ENCODE measurements at regions not wholly inside any gene's neighbourhood (a gene's known extent, or its start where the extent isn't known, plus 50 kb on each side); places are given as distances from the start of the nearest gene placed in this dataset.

DNA sequence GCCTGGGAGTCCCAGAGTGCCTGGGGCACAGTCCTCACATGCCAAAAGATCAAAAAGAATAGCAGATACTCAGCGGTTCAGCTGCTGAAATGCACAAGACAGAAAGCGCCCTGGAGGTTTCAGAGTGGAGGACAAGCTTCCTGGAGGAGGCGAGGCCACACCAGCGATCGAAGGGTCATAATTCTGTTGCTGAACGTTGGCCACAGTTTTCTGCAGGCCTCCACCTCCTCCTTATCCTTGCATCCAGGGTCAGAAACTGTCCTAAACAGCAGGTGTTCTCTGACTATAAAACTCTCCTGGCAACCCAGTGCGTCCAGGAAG, 220.3 kb upstream of the LINGO1 start:
- Histone ChIP-seq H3K4me1 (ENCODE audit: insufficient read depth, low read length) (no peaks in the 10 kb centered on the region), H3K4me3 (replicated peaks in 1 of 3; ENCODE audit: insufficient read depth in 1 of 3, low read depth in 2 of 3, low read length in 3 of 3) (no peak overlapping the region), H3K36me3 (replicated peaks in 1 of 2; ENCODE audit: control insufficient read depth in 1 of 2, insufficient read depth in 2 of 2, low read length in 2 of 2) (no peaks in the 10 kb centered on the region), H3K79me2 (ENCODE audit: insufficient read depth, low read length) (no peaks in the 10 kb centered on the region), H3K9ac (ENCODE audit: insufficient read depth, low read depth, low read length) (no peak overlapping the region), H3K9me3 (ENCODE audit: low read length) (no peaks in the 10 kb centered on the region), H3K27ac (ENCODE audit: extremely low read length, insufficient read depth, low read length) (no peak overlapping the region), H4K20me1 (ENCODE audit: insufficient read depth, low read length) (no peaks in the 10 kb centered on the region), H2AFZ (ENCODE audit: low read length) (no peak overlapping the region), H3K4me2 (ENCODE audit: low read depth, low read length) (no peak overlapping the region), H3K27me3 (ENCODE audit: control insufficient read depth in 1 of 2, insufficient read depth in 2 of 2, low read length in 2 of 2) (peaks cover 0 to 31% of the 10 kb centered on the region in 2 experiments; a peak in 2 of 5 replicates)
- in situ Hi-C loops (cut with HindIII; ENCODE audit: extremely low pct_ligation_motif_present, low pct_unique_long_range_greater_than_20kb) (no loop called here), intact Hi-C loops (cut with micrococcal nuclease; ENCODE audit: unreplicated experiment) (no loop called here)
- CTCF ChIA-PET (ENCODE audit: low intra/inter-chr PET ratio, low total read pairs), result no interaction called here
- FAIRE-seq (no peak), DNase-seq (ENCODE audit: low spot score) (no peak), ATAC-seq (no peak)
- BruUV-seq (replicated peaks), result no TSS peak
- POLR2A ChIA-PET, result no interaction called here
- TF ChIP-seq ZNF383 (CRISPR knock-in tag; IDR thresholded peaks at IDR 0.05; ENCODE audit: borderline replicate concordance), result no peak
- no peak for TF ChIP-seq CCAR2 (optimal IDR thresholded peaks at IDR 0.05; ENCODE audit: low read depth, low read length)
- TF ChIP-seq ZNF143 (CRISPR knock-in tag; IDR thresholded peaks at IDR 0.05), result no peak
- no peak for TF ChIP-seq CREM (IDR thresholded peaks at IDR 0.05)
- TF ChIP-seq CREM (CRISPR knock-in tag; IDR thresholded peaks at IDR 0.05), result no peak
- TF ChIP-seq, protein P1, sequence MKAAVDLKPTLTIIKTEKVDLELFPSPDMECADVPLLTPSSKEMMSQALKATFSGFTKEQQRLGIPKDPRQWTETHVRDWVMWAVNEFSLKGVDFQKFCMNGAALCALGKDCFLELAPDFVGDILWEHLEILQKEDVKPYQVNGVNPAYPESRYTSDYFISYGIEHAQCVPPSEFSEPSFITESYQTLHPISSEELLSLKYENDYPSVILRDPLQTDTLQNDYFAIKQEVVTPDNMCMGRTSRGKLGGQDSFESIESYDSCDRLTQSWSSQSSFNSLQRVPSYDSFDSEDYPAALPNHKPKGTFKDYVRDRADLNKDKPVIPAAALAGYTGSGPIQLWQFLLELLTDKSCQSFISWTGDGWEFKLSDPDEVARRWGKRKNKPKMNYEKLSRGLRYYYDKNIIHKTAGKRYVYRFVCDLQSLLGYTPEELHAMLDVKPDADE (CRISPR knock-in tag; IDR thresholded peaks at IDR 0.05), result no peak
- TF ChIP-seq ZBTB8A (CRISPR knock-in tag; IDR thresholded peaks at IDR 0.05; ENCODE audit: borderline replicate concordance, low read depth), result no peak
- WGBS (ENCODE audit: low lambda C conversion rate), result 7% methylated on average over 7 of the region's 7 CpGs

DNA sequence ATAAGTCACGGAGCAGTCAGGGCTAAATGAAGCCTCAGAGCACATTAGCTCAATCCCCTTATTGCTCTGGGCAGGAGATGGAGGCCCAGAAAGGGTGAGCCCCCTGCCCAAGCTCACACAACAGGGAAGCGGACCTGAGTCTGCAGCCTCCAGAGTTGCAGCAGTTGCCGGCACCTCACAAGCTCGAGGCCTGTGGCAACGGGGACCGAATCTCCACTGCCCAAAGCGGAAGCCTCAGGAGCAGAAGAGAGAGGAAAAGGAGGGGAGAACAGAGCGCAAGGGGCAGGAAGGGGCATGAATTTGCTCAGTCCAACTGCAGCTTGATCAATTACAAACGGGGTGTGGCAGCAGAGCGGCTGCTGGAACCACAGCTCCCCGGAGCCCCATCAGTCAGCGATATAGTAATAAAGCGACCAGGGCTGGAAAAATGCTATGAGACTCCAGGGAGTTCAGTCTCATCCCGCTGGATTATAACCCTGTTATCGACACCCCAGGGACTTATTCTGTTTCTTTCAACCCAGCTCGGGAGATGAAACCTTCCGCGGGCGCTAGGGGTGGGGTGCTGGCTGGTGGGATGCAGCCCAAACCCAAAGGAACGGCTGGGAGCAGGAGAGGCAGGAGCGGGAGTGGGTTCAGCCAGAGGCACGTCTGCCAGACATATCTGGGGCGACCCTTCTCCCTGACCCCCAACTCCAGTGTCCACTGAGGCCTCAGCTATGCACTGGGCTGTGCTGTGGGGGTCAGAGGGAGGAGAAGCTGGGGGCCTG, 219.7 kb upstream of the LINGO1 start:
- TF ChIP-seq ZNF552 (CRISPR knock-in tag; IDR thresholded peaks at IDR 0.05; ENCODE audit: borderline replicate concordance), result no peak
- TF ChIP-seq KLF11 (CRISPR knock-in tag; IDR thresholded peaks at IDR 0.05), result no peak
- no peak for TF ChIP-seq ZNF747 (CRISPR knock-in tag; IDR thresholded peaks at IDR 0.05; ENCODE audit: borderline replicate concordance)
- TF ChIP-seq GPN1 (CRISPR knock-in tag; IDR thresholded peaks at IDR 0.05; ENCODE audit: borderline replicate concordance), result no peak
- TF ChIP-seq KDM5B (CRISPR knock-in tag; IDR thresholded peaks at IDR 0.05; ENCODE audit: borderline replicate concordance), result no peak
- TF ChIP-seq, protein P2, sequence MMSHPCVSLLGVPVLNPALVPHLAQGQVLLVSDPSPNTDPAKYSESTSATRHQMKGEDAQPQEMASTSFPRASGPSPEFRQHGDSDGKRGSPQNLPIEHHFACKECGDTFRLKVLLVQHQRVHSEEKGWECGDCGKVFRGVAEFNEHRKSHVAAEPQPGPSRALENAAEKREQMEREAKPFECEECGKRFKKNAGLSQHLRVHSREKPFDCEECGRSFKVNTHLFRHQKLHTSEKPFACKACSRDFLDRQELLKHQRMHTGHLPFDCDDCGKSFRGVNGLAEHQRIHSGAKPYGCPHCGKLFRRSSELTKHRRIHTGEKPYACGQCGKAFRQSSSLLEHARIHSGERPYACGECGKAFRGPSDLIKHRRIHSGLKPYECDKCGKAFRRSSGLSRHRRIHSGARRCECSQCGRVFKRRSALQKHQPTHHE (CRISPR knock-in tag; IDR thresholded peaks at IDR 0.05; ENCODE audit: borderline replicate concordance), result no peak
- no peak for TF ChIP-seq CEBPB (IDR thresholded peaks at IDR 0.05; ENCODE audit: borderline replicate concordance, low read depth, low read length)
- no peak for TF ChIP-seq SALL1 (CRISPR knock-in tag; IDR thresholded peaks at IDR 0.05)
- no peak for TF ChIP-seq ZNF556 (CRISPR knock-in tag; IDR thresholded peaks at IDR 0.05; ENCODE audit: borderline replicate concordance)
- no peak for TF ChIP-seq FOXM1 (CRISPR knock-in tag; IDR thresholded peaks at IDR 0.05)
- POLR2A ChIA-PET, result no interaction called here
- H3K9me3 ChIP-seq (ENCODE audit: low read length), result no peaks in the 10 kb centered on the region
- H3K9ac ChIP-seq (ENCODE audit: insufficient read depth, low read depth, low read length), result no peak overlapping the region
- BruUV-seq (replicated peaks), result no TSS peak
- H3K4me1 ChIP-seq (ENCODE audit: insufficient read depth, low read length), result no peaks in the 10 kb centered on the region
- H3K4me2 ChIP-seq (ENCODE audit: low read depth, low read length), result no peak overlapping the region
- 52% methylated on average over 22 of the region's 23 CpGs for WGBS (ENCODE audit: low lambda C conversion rate)
- no peak overlapping the region for H3K4me3 ChIP-seq (replicated peaks in 1 of 3; ENCODE audit: insufficient read depth in 1 of 3, low read depth in 2 of 3, low read length in 3 of 3)
- FAIRE-seq (no peak), ATAC-seq (no peak; the same call in 2 of the 3 replicates), DNase-seq (ENCODE audit: low spot score) (no peak)
- H4K20me1 ChIP-seq (ENCODE audit: insufficient read depth, low read length), result no peaks in the 10 kb centered on the region
- H3K27me3 ChIP-seq (ENCODE audit: control insufficient read depth in 1 of 2, insufficient read depth in 2 of 2, low read length in 2 of 2), result peaks cover 0 to 31% of the 10 kb centered on the region in 2 experiments; a peak in 2 of 5 replicates
- no peak overlapping the region for H2AFZ ChIP-seq (ENCODE audit: low read length)
- H3K36me3 ChIP-seq (replicated peaks in 1 of 2; ENCODE audit: control insufficient read depth in 1 of 2, insufficient read depth in 2 of 2, low read length in 2 of 2), result no peaks in the 10 kb centered on the region
- intact Hi-C loops (cut with micrococcal nuclease; ENCODE audit: unreplicated experiment), result no loop called here
- in situ Hi-C loops (cut with HindIII; ENCODE audit: extremely low pct_ligation_motif_present, low pct_unique_long_range_greater_than_20kb), result no loop called here
- CTCF ChIA-PET (ENCODE audit: low intra/inter-chr PET ratio, low total read pairs), result no interaction called here
- H3K27ac ChIP-seq (ENCODE audit: extremely low read length, insufficient read depth, low read length), result no peak overlapping the region
- H3K79me2 ChIP-seq (ENCODE audit: insufficient read depth, low read length), result no peaks in the 10 kb centered on the region
